ENCODE measurements at regions not wholly inside any gene's neighbourhood (a gene's known extent, or its start where the extent isn't known, plus 50 kb on each side); places are given as distances from the start of the nearest gene placed in this dataset.

- no peak for TF ChIP-seq CTCF (IDR thresholded peaks at IDR 0.05; ENCODE audit: insufficient read depth, low read length, poor library complexity, severe bottlenecking)
- no peak for TF ChIP-seq EZH2phosphoT487 (conservative IDR thresholded peaks at IDR 0.05; ENCODE audit: low read length)
Measured at GRCh38 chrX:42362219-42362618, 415.7 kb downstream of the PPP1R2C start.

All from SU-DHL-6 (cell line).